Activated CD4-positive, alpha-beta memory T cell treated with anti-CD3 and anti-CD28 coated beads, Interleukin-2, amount 10 ng/mL, durations not matched to agents 7 days and 5 days (primary cell): ENCODE measurements at regions not wholly inside any gene's neighbourhood (a gene's known extent, or its start where the extent isn't known, plus 50 kb on each side); places are given as distances from the start of the nearest gene placed in this dataset.
"Not testable (repeated sequence)": the region's sequence is repeated elsewhere in the genome, so short reads cannot be mapped to it uniquely, and the experiment has no call there.

ENCODE experiments used
- CTCF ChIA-PET: fragments of 350-600 bp; sonication (Branson Sonifier 250); formaldehyde crosslinking; loops from one replicate; lab custom pipeline; 2021; ENCODE audit warnings: antibody characterized with exemption, inconsistent platforms; lab: Charles Lee
- POLR2A ChIA-PET: fragments of 350-600 bp; sonication (Branson Sonifier 250); formaldehyde crosslinking; loops from one replicate; lab custom pipeline; 2021; ENCODE audit warnings: antibody characterized with exemption; lab: Charles Lee
- DNase-seq: peaks from one replicate; pipeline ENCODE4 v3.0.0-alpha.2; 2020
- H3K27ac Mint-ChIP-seq: one replicate; pipeline ENCODE4 v1.8.0; 2021; ENCODE audit warnings: mild to moderate bottlenecking, mixed read lengths
- H3K27me3 Mint-ChIP-seq: one replicate; pipeline ENCODE4 v1.8.0; 2021; ENCODE audit warnings: mixed read lengths
- H3K36me3 Mint-ChIP-seq: one replicate; pipeline ENCODE4 v1.8.0; 2021; ENCODE audit warnings: low read depth, mixed read lengths
- H3K4me1 Mint-ChIP-seq: one replicate; pipeline ENCODE4 v1.8.0; 2021; ENCODE audit warnings: mixed read lengths
- H3K4me3 Mint-ChIP-seq: one replicate; pipeline ENCODE4 v1.8.0; 2021; ENCODE audit warnings: mild to moderate bottlenecking, mixed read lengths
- H3K9me3 Mint-ChIP-seq: one replicate; pipeline ENCODE4 v1.8.0; 2021; ENCODE audit warnings: mixed read lengths

DNA sequence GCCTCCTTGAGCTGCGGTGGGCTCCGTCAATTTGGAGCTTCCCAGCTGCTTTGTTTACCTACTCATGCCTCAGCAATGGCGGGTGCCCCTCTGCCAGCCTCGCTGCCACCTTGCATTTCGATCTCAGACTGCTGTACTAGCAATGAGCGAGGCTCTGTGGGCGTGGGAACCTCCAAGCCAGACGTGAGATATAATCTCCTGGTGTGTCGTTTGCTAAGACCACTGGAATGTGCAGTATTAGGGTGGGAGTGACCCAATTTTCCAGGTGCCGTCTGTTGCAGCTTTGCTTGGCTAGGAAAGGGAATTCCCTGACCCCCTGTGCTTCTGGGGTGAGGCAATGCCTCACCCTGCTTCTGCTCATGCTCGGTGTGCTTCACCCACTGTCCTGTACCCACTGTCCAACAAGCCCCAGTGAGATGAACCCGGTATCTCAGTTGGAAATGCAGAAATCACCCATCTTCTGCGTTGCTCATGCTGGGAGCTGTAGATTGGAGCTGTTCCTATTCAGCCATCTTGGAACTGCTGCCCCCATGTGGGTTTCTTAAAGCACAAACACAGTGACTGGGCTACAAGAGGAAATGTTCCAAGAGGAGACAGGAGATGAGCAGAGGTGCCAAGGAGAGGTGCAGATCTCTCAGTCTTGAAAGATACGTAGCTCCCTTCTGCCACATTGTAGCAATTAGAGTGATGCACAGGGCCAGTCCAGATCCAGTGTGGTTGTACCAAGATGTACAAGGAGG is 193.0 kb upstream of the IGFBP7 start:
- no peaks in the 10 kb centered on the region for H3K27me3 Mint-ChIP-seq
- no peak for DNase-seq
- POLR2A ChIA-PET = no interaction called here
- H3K27ac Mint-ChIP-seq = no peak overlapping the region
- no peak overlapping the region for H3K4me3 Mint-ChIP-seq
- no peaks in the 10 kb centered on the region for H3K4me1 Mint-ChIP-seq
- H3K9me3 Mint-ChIP-seq = peaks cover 5% of the 10 kb centered on the region
- H3K36me3 Mint-ChIP-seq = no peaks in the 10 kb centered on the region
- CTCF ChIA-PET = no interaction called here

DNA sequence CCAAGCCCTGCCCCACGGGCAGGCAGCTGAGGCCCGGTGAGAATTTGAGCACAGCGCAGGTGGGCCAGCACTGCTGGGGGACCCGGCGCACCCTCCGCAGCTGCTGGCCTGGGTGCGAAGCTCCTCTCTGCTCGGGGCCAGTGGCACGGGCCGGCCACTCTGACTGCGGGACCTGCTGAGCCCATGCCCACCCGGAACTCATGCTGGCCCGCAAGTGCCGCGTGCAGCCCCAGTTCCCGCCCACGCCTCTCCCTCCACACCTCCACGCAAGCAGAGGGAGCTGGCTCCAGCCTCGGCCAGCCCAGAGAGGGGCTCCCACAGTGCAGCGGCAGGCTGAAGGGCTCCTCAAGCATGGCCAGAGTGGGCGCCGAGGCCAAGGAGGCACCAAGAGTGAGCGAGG is 190.1 kb upstream of the IGFBP7 start:
- DNase-seq, H3K4me1 Mint-ChIP-seq, H3K27me3 Mint-ChIP-seq, CTCF ChIA-PET, POLR2A ChIA-PET, H3K27ac Mint-ChIP-seq, H3K4me3 Mint-ChIP-seq, H3K9me3 Mint-ChIP-seq, H3K36me3 Mint-ChIP-seq: not testable (repeated sequence)

DNA sequence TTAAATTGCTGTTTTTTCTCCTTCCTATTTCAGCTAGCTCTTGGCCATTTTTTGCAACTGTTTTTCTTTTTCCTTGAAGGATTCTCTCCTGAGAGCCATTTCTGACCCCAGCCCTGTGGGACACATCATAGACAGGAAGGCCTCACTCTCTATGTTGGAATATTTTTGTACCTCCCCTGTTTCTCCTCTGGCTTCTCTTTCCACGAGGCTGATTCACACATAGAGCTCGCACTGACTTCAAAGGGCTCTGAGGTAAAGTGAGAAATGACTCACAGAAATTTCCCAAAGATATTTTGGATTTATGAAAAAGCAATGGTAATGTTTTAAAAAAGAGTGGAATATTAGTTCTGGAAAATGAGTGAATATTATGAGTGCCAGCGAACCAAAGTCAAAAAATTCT is 181.7 kb upstream of the IGFBP7 start:
- H3K27ac Mint-ChIP-seq = no peak overlapping the region

DNA sequence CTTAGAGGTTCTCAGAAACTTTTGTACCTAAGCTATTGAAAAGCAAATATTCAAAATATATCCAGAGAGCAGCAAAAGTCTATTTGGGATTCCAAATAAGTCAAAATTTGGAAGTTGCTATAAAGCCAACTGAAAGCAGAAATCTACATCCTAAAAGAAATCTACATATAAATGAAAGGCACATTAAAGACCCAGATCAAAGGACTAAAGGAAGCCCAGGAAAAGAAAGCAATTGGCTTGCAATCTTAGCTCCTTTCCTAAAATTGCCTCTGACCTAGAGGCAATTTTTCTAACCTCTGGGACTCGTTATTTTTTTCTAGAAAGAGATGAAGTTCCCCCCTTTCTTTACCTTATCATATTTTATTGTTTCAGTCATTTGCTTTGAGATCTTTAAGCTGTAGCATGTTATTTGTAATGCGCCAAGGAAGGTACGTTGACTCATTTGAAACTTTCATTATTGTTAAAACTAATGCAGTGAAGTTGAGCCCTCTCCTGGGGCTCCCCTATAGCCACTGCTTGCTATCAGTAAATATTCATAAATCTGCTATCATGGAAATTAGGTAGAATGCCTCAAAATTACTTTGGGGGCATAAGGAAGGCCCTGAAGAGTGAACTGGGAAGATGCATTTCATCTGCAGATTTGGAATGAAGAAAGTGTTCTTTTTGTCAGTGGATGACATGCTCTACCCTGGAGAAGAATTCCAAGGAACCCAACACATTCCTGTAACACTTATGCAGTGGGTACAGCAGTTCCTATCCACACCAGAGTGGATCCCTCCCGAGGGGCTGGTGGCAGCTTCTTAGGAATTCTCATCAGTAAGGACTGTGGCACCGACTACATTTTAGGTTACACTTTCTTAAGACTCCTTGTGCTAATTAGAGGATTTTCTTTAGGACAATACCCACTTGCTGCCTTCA is 177.8 kb upstream of the IGFBP7 start:
- H3K27me3 Mint-ChIP-seq = peaks cover 1% of the 10 kb centered on the region
- H3K4me3 Mint-ChIP-seq = no peak overlapping the region
- no peaks in the 10 kb centered on the region for H3K4me1 Mint-ChIP-seq
- CTCF ChIA-PET = no interaction called here
- H3K36me3 Mint-ChIP-seq = no peaks in the 10 kb centered on the region
- no peaks in the 10 kb centered on the region for H3K9me3 Mint-ChIP-seq
- DNase-seq = no peak
- POLR2A ChIA-PET = no interaction called here
- no peak overlapping the region for H3K27ac Mint-ChIP-seq

More for the DNA sequence above, 181.7 kb upstream of the IGFBP7 start:
- no peak for DNase-seq
- Mint-ChIP-seq H3K27me3 (peaks cover 1% of the 10 kb centered on the region), H3K4me1 (no peaks in the 10 kb centered on the region), H3K36me3 (no peaks in the 10 kb centered on the region), H3K9me3 (no peaks in the 10 kb centered on the region), H3K4me3 (no peak overlapping the region)
- ChIA-PET POLR2A (no interaction called here), CTCF (no interaction called here)

DNA sequence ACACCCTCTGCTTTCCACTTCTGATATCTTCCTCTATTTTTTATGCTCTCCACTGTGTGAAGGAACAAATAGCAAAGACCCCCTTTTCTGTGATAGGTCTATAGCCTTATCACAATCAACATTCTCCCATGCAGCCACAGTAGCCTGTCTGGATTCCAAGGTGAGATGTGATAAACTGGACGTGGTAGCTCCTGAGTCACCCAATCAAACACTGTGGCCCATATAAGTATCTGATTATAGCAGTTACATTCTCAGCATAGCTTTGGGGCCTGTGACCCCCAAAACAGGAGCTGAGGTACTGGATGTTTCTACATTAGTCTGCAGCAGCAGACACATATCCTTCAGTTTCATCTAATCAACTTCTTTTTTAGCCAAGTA is 172.7 kb upstream of the IGFBP7 start:
- Mint-ChIP-seq H3K36me3 (no peaks in the 10 kb centered on the region), H3K4me1 (no peaks in the 10 kb centered on the region), H3K4me3 (no peak overlapping the region), H3K27ac (no peak overlapping the region), H3K9me3 (no peaks in the 10 kb centered on the region), H3K27me3 (no peaks in the 10 kb centered on the region)
- no peak for DNase-seq
- CTCF ChIA-PET = no interaction called here
- POLR2A ChIA-PET = no interaction called here

DNA sequence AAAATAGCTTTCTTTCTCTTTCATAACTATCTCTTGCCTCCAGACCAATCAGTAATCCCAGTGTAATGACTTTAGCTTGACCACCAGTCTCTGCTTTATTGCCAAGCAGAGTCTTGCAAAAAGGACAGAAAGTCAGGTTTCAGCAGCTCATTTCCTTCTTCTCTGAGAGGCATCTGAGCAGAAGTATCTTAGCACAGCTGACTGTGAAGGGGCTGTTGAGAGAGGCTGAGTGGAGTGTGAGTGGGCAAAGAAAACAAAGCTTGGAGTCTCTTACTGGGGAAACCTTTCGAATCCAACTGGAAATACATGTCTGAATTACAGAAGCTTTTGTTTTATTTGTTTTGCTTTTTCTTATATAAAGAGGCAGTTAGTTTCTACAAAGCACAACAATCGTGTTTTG is 170.3 kb upstream of the IGFBP7 start:
- H3K27ac Mint-ChIP-seq = no peak overlapping the region
- ChIA-PET POLR2A (no interaction called here), CTCF (no interaction called here)
- H3K36me3 Mint-ChIP-seq = no peaks in the 10 kb centered on the region
- H3K27me3 Mint-ChIP-seq = no peaks in the 10 kb centered on the region
- no peaks in the 10 kb centered on the region for H3K9me3 Mint-ChIP-seq
- H3K4me1 Mint-ChIP-seq = no peaks in the 10 kb centered on the region
- no peak overlapping the region for H3K4me3 Mint-ChIP-seq
- no peak for DNase-seq

DNA sequence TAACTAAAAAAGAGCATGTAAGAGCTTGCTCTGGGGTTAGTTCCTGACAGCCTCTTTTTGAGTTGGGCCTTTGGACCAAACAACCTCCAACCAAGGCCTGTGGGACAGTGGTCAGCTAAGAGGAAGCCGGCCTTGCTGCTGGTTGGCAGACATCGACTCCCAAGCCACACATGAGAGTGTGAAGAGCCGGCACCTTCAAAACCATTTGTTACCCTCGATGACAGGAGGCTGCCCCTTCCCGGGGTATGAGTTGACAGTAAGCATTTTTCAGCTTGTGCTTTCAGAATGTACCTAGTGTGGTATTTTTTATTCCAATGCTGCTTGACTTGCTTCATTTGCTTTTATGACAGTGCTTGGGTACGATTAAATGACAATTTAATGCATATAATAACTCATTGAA is 168.6 kb upstream of the IGFBP7 start:
- CTCF ChIA-PET = no interaction called here
- no peak for DNase-seq
- no peaks in the 10 kb centered on the region for H3K9me3 Mint-ChIP-seq
- no peaks in the 10 kb centered on the region for H3K4me1 Mint-ChIP-seq
- no peaks in the 10 kb centered on the region for H3K27me3 Mint-ChIP-seq
- no peaks in the 10 kb centered on the region for H3K36me3 Mint-ChIP-seq
- POLR2A ChIA-PET = interaction anchor here (0.7 kb wide), 1 partner anchor 10 kb away, joined by 3 read pairs; no protein-coding TSS in a partner anchor
- no peak overlapping the region for H3K27ac Mint-ChIP-seq
- no peak overlapping the region for H3K4me3 Mint-ChIP-seq

DNA sequence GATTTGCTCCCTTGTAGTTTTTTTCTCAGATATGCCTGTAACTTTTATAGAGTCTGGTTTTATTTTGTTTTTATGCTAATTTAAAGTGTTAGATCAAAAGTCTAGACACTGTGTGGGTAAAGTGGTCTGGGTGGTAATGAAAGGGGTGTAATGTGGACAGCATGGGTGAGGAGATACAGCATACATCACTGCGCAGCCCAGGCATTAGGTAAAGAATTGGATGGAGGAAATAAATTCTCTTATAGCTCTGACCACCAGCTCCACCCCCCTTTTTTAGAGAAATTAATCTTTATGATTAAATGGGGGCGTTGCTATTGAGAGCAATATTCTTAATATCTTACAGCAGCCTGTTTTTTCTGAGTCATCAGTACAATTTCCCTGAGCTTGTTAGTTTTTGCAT is 163.9 kb upstream of the IGFBP7 start:
- Mint-ChIP-seq H3K4me3 (no peak overlapping the region), H3K27me3 (no peaks in the 10 kb centered on the region), H3K27ac (no peak overlapping the region), H3K4me1 (no peaks in the 10 kb centered on the region), H3K36me3 (no peaks in the 10 kb centered on the region), H3K9me3 (no peaks in the 10 kb centered on the region)
- DNase-seq = no peak
- ChIA-PET POLR2A (no interaction called here), CTCF (no interaction called here)

DNA sequence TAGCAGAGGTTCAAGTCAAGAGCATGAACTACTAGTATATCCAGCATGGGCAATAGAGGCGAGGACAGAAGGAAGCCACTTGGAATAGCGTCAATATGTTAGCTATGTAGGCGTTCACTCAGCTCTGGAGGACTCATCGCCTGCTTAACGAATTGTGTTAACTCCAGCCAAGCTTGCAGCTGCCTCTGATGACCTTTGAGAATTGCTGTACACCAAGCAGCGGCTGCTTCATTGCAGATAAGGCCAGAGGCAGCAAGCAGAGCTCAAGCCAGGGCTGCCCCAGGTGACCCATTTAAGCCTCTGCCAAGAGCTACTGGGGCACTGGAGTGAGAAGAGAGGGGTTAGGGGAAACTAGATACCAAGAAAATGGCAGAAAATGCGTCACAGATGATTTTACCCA is 160.2 kb upstream of the IGFBP7 start:
- CTCF ChIA-PET = no interaction called here
- Mint-ChIP-seq H3K36me3 (no peaks in the 10 kb centered on the region), H3K27ac (no peak overlapping the region), H3K9me3 (no peaks in the 10 kb centered on the region), H3K4me1 (no peaks in the 10 kb centered on the region), H3K27me3 (no peaks in the 10 kb centered on the region), H3K4me3 (no peak overlapping the region)
- POLR2A ChIA-PET = no interaction called here
- no peak for DNase-seq

DNA sequence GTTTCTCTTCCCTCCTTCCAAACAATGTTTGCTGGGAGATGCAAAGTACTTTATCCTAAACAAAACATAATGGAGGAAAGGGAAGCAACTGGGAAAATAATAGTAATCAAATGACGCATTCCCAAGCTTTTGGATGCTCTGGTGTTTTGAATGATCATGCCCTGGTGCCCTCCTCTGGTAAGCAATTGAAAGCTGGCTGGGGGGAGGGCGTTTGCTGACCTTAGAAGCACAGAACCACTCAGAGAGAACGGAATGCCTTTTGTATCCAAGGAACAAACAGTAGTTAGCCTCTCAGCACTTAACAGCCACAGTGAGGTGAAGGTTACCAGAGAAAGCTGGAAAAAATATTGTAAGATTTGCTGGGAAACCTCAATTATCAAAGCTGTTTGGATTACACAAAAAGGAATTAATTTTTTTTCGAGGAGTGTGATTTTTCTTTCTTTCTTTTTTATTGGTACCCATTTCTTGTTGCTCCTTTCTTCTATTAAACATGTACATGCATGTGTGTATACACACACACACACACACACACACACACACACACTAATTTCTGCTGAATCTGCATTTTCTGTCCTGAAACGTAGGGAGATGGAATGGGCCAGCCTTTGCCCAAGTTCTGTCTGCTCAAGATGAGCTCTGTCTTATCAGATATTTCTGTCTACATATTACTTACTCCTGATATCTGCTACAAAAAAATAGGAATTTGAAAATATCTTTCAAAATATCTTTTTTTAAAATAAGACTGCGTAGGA is 155.8 kb upstream of the IGFBP7 start:
- ChIA-PET CTCF (no interaction called here), POLR2A (no interaction called here)
- Mint-ChIP-seq H3K9me3 (no peaks in the 10 kb centered on the region), H3K4me1 (no peaks in the 10 kb centered on the region), H3K27me3 (no peaks in the 10 kb centered on the region), H3K27ac (no peak overlapping the region), H3K36me3 (no peaks in the 10 kb centered on the region), H3K4me3 (no peak overlapping the region)
- DNase-seq = no peak

DNA sequence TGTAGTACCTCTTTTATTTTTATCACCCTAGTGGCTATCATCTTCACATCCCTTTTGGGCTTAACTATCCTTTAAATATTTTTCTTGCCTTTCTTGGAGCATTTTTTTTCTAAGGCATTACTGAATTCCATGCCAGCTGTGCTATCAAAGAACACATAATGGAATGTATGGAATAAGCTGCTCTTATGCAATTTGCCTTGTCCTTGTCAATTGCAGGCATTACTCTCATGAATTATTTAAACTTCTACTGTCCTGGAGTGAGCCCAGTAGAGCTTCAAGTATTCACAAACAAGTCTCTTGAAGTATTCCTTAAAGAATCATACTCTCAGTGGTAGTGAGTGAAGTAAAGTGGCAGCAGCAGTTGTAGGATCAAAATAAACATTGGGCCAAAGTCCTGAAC is 144.6 kb upstream of the IGFBP7 start:
- Mint-ChIP-seq H3K36me3 (no peaks in the 10 kb centered on the region), H3K27me3 (no peaks in the 10 kb centered on the region), H3K9me3 (no peaks in the 10 kb centered on the region), H3K4me1 (no peaks in the 10 kb centered on the region), H3K27ac (no peak overlapping the region), H3K4me3 (no peak overlapping the region)
- POLR2A ChIA-PET = no interaction called here
- CTCF ChIA-PET = no interaction called here
- no peak for DNase-seq

DNA sequence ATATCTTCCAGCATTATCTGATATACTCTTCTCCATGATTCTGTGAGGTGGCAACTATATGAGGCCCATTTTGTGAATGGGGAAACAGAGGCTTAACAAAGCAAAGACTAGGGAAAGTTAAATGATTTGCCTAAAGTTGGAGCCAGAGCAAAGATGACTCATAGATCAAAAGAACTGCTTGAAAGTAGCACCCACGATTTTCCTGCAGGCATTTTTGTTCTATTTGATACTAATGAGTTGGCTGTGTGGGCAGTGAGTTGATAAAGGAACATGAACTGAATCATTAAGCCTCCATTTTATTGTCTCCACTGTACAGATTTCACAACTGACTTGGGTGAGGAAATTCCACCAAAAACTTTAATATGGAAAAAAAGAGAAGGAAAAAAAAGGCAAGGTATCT is 138.9 kb upstream of the IGFBP7 start:
- DNase-seq = no peak
- Mint-ChIP-seq H3K36me3 (no peaks in the 10 kb centered on the region), H3K4me3 (no peak overlapping the region), H3K27me3 (no peaks in the 10 kb centered on the region), H3K9me3 (peaks cover 6% of the 10 kb centered on the region), H3K27ac (no peak overlapping the region), H3K4me1 (no peaks in the 10 kb centered on the region)
- POLR2A ChIA-PET = no interaction called here
- CTCF ChIA-PET = no interaction called here

DNA sequence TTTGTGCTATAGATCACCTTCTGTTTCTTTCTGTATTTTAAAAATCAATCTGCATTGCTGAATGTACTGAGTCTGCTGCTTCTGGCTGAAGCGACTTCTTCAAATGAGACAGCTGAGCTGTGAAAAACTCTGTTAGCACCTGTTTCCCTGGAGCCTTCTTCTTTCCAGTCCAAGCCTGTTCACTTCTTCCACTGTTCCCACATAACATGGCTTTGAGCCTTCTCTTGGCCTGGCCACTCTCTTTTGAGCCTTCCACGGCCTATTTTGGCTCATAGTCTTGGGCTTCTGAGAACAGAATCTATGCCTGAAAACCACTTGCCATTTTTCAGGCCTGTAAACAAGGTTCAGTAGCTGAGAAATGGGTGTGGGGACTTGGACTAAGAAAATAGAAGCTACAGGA is 132.9 kb upstream of the IGFBP7 start:
- CTCF ChIA-PET = no interaction called here
- Mint-ChIP-seq H3K27ac (no peak overlapping the region), H3K9me3 (peaks cover 6% of the 10 kb centered on the region), H3K27me3 (no peaks in the 10 kb centered on the region), H3K4me3 (no peak overlapping the region), H3K36me3 (no peaks in the 10 kb centered on the region), H3K4me1 (no peaks in the 10 kb centered on the region)
- DNase-seq = no peak
- POLR2A ChIA-PET = no interaction called here
